Endodermal cell (in vitro differentiated cells): ENCODE measurements at regions not wholly inside any gene's neighbourhood (a gene's known extent, or its start where the extent isn't known, plus 50 kb on each side); places are given as distances from the start of the nearest gene placed in this dataset.
A peak's percentile ranks its signal among the peaks of the same experiment; 100 is the strongest.

Source experiments
- DNase-seq: peaks from one replicate; pipeline ENCODE4 v3.0.0-alpha.2; 2017
- H3K27ac ChIP-seq: 2 replicates; pipeline ENCODE4 v1.5.1; 2013; ENCODE audit warnings: mild to moderate bottlenecking, low read depth, low read length, moderate library complexity
- H3K27me3 ChIP-seq: 2 replicates; pipeline ENCODE4 v1.6.1; 2013; ENCODE audit warnings: mild to moderate bottlenecking, low read length, moderate library complexity; ENCODE audit not compliant: insufficient read depth, control insufficient read depth, poor library complexity, severe bottlenecking
- H3K36me3 ChIP-seq: 2 replicates; pipeline ENCODE4 v1.7.0; 2013; ENCODE audit warnings: mild to moderate bottlenecking, low read length, moderate library complexity; ENCODE audit not compliant: control insufficient read depth, insufficient read depth
- H3K4me1 ChIP-seq: one replicate; pipeline ENCODE4 v1.7.0; 2013; ENCODE audit warnings: low read length; ENCODE audit not compliant: control insufficient read depth, insufficient read depth
- H3K4me3 ChIP-seq: 2 replicates; pipeline ENCODE4 v1.5.1; 2013; ENCODE audit warnings: mild to moderate bottlenecking, low read length, moderate library complexity
- H3K9ac ChIP-seq: 2 replicates; pipeline ENCODE4 v1.6.1; 2013; ENCODE audit warnings: mild to moderate bottlenecking, low read length, moderate library complexity; ENCODE audit not compliant: poor library complexity, severe bottlenecking; ENCODE audit errors: extremely low read depth
- H3K9me3 ChIP-seq: 2 replicates; pipeline ENCODE4 v1.6.1; 2013; ENCODE audit warnings: mild to moderate bottlenecking, low read length, moderate library complexity; ENCODE audit not compliant: control insufficient read depth
- H3K27ac Mint-ChIP-seq: 2 replicates; pipeline ENCODE4 v1.8.0; 2020; ENCODE audit warnings: mixed read lengths
- H3K27me3 Mint-ChIP-seq: 2 replicates; pipeline ENCODE4 v1.8.0; 2021; ENCODE audit warnings: mild to moderate bottlenecking, mixed read lengths; ENCODE audit not compliant: insufficient read depth
- H3K36me3 Mint-ChIP-seq: 2 replicates; pipeline ENCODE4 v1.8.0; 2020; ENCODE audit warnings: low read depth, mixed read lengths
- H3K4me1 Mint-ChIP-seq: 2 replicates; pipeline ENCODE4 v1.8.0; 2020; ENCODE audit warnings: mixed read lengths
- H3K4me3 Mint-ChIP-seq: 2 replicates; pipeline ENCODE4 v1.8.0; 2020; ENCODE audit warnings: mild to moderate bottlenecking, moderate library complexity, mixed read lengths
- H3K9me3 Mint-ChIP-seq: 2 replicates; pipeline ENCODE4 v1.8.0; 2020; ENCODE audit warnings: mild to moderate bottlenecking, mixed read lengths
- CTCF ChIP-seq: fragments of 200-600 bp; sonication (generic); conservative IDR thresholded peaks from 2 replicates; pipeline ENCODE4 v1.5.0; 2021; ENCODE audit warnings: antibody characterized with exemption, mild to moderate bottlenecking
- WGBS, 2 experiments: methylation state at CpG; one replicate each; pipeline versions ENCODE4 v1.1.5 to v1.1.7; 2013; ENCODE audit warnings: missing lambda C conversion rate in 2 of 2, mixed read lengths in 1 of 2; ENCODE audit not compliant: insufficient coverage in 1 of 2, insufficient read length in 1 of 2; 5-methylcytosine and 5-hydroxymethylcytosine counted together

DNA sequence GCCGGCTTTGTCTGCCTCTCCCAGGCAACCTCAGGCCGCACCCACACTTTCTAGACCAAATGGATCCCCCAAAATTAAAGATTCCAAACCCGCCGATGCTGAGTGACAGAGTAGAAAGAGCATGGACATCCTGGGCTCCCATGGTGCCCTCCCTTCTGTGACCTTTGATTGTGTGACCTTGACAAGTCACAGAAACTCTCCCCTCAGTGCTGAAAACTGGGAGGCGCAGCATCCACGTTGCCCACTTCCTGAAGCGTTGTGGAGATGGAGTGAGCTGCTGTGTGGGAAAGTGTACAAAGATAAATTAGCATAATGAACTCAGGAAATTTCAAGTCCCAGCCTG is 74.4 kb upstream of the MFGE8 start:
- no peaks in the 10 kb centered on the region for H3K36me3 Mint-ChIP-seq

DNA sequence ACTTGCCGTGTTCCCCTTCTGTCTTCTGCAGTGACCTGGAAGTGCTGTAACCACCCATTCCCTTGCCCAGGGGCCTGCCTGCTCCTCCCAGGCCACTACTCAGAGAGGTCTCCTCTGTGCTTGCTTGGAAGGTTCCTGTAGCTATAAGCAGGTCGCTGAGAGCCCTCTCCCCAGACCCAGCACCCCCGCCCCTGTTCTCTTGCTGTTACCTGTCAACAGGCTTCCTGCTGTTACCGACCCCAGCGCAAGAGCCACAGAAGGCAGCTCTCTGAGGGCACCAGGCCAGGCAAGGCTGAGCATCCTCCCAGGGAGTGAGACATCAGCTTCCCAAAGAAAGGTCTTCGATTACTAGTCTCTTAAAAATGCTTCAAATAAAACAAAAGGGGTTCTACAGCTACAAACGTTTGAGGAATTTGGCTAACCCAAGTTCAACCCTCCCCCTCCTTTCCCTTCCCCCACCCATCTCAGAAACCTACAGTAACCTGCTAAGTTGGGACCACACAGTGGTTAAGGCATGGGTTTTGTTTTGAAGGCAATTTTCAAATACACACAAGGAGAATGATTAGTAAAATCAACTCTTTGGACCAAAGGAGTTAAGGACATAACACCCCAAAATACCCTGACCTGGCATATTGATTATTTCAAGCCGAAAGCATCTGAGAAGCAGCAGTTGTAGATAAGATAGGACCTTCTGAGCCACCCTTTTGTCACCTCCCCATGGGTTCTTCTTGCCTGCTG is 74.9 kb upstream of the MFGE8 start:
- WGBS, 2 experiments = 17 to 31% methylated on average over 8 of the region's 8 CpGs
- Mint-ChIP-seq H3K4me3 (peak overlapping the region; percentile 39), H3K9me3 (peaks cover 6% of the 10 kb centered on the region), H3K27ac (peak overlapping the region; percentile 92), H3K4me1 (peaks cover 69% of the 10 kb centered on the region), H3K36me3 (no peaks in the 10 kb centered on the region), H3K27me3 (peaks cover 41% of the 10 kb centered on the region)
- Histone ChIP-seq H3K4me3 (peak overlapping the region; percentile 36), H3K27ac (no peak overlapping the region), H3K4me1 (peaks cover 34% of the 10 kb centered on the region), H3K36me3 (no peaks in the 10 kb centered on the region), H3K9me3 (no peaks in the 10 kb centered on the region), H3K27me3 (peaks cover 35% of the 10 kb centered on the region), H3K9ac (no peak overlapping the region)
- peak; percentile 90 for DNase-seq
- no peak for TF ChIP-seq CTCF

More for the DNA sequence above, 74.4 kb upstream of the MFGE8 start:
- 70 to 71% methylated on average over 5 to 7 of the region's 7 CpGs for WGBS, 2 experiments
- no peak overlapping the region for H3K9ac ChIP-seq
- H3K4me1 ChIP-seq = peaks cover 36% of the 10 kb centered on the region
- H3K27ac ChIP-seq = no peak overlapping the region
- peak overlapping the region; percentile 39 for H3K4me3 Mint-ChIP-seq
- peaks cover 29% of the 10 kb centered on the region for H3K27me3 ChIP-seq
- H3K36me3 ChIP-seq = no peaks in the 10 kb centered on the region
- peak overlapping the region; percentile 36 for H3K4me3 ChIP-seq
- no peak for TF ChIP-seq CTCF
- peaks cover 74% of the 10 kb centered on the region for H3K4me1 Mint-ChIP-seq
- DNase-seq = peak; percentile 62
- peaks cover 36% of the 10 kb centered on the region for H3K27me3 Mint-ChIP-seq
- peak overlapping the region; percentile 92 for H3K27ac Mint-ChIP-seq
- no peaks in the 10 kb centered on the region for H3K9me3 ChIP-seq
- peaks cover 6% of the 10 kb centered on the region for H3K9me3 Mint-ChIP-seq

DNA sequence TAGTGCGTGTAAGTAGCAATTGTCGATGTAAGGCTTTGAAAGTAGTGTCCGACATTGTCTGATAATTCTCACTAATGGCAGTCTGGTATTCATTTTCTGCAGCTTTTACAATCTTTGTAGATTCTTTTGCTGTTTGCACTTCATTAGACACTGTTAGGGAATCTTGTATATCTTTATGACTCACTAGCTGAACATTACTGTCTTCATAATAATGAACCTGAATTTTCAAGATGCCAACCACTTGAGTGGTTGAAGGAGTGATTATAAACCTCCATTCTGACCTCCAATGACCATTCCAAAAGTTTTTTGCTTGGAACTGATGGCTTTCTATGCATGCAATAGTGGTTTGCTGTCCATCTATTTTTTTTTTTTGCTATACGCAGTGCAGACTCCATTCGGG is 76.4 kb upstream of the MFGE8 start:
- no peak for TF ChIP-seq CTCF
- Mint-ChIP-seq H3K4me1 (peaks cover 68% of the 10 kb centered on the region), H3K4me3 (no peak overlapping the region), H3K27ac (no peak overlapping the region), H3K36me3 (no peaks in the 10 kb centered on the region), H3K9me3 (peaks cover 6% of the 10 kb centered on the region), H3K27me3 (peaks cover 55% of the 10 kb centered on the region)
- Histone ChIP-seq H3K27me3 (peaks cover 37% of the 10 kb centered on the region), H3K9me3 (no peaks in the 10 kb centered on the region), H3K4me3 (no peak overlapping the region), H3K27ac (no peak overlapping the region), H3K4me1 (peaks cover 34% of the 10 kb centered on the region), H3K36me3 (no peaks in the 10 kb centered on the region), H3K9ac (no peak overlapping the region)
- 95 to 99% methylated on average over 5 of the region's 5 CpGs for WGBS, 2 experiments
- no peak for DNase-seq
